Thyroid gland (tissue), 4 donors: ENCODE measurements at regions not wholly inside any gene's neighbourhood (a gene's known extent, or its start where the extent isn't known, plus 50 kb on each side); places are given as distances from the start of the nearest gene placed in this dataset.

Experiments
- DNase-seq, 2 donors: peaks; one replicate each; pipeline ENCODE4 v3.0.0-alpha.2; 2019
- H3K27ac ChIP-seq, 3 donors: fragments of 200-600 bp; sonication (generic); 1 replicate in 2 of 3; 2 replicates in 1 of 3; pipeline ENCODE4 v1.5.1; 2016 to 2019; ENCODE audit warnings: mild to moderate bottlenecking in 1 of 3, moderate library complexity in 1 of 3
- H3K27me3 ChIP-seq: fragments of 200-600 bp; sonication (generic); one replicate; pipeline ENCODE4 v1.5.1; 2019
- H3K36me3 ChIP-seq, 2 donors: fragments of 200-600 bp; sonication (generic); one replicate each; pipeline ENCODE4 v1.5.1; 2016 to 2019
- H3K4me1 ChIP-seq, 2 donors: fragments of 200-600 bp; sonication (generic); one replicate each; pipeline ENCODE4 v1.5.1; 2017 to 2019
- H3K4me3 ChIP-seq, 3 donors: fragments of 200-600 bp; sonication (generic); replicated peaks in 1 of 3; 1 replicate in 2 of 3; 2 replicates in 1 of 3; pipeline ENCODE4 v1.5.1; 2016; ENCODE audit warnings: mild to moderate bottlenecking in 1 of 3
- H3K9me3 ChIP-seq: fragments of 200-600 bp; sonication (generic); one replicate; pipeline ENCODE4 v1.5.1; 2017
- POLR2A ChIP-seq, 2 donors: fragments of 450-650 bp; IDR thresholded peaks; one replicate each; pipeline ENCODE4 v1.6.1; 2017; ENCODE audit warnings: antibody characterized with exemption in 2 of 2, mild to moderate bottlenecking in 2 of 2, moderate library complexity in 1 of 2
- WGBS, 2 donors: methylation state at CpG; one replicate each; pipeline ENCODE4 v1.1.5; 2017; 5-methylcytosine and 5-hydroxymethylcytosine counted together
- intact Hi-C: fragments of 100-400 bp; cut with DNase I; formaldehyde crosslinking; loops from one replicate; pipeline ENCODE4 v1.15.1; 2023
- TF ChIP-seq, protein P1 (sequence below), 6 experiments: fragments of 200-600 bp in 3 of 6; fragments of 450-650 bp in 3 of 6; sonication (generic) in 3 of 6; IDR thresholded peaks; one replicate each; pipeline ENCODE4 v1.5.1; 2016 to 2019; ENCODE audit warnings: antibody characterized with exemption in 6 of 6, mild to moderate bottlenecking in 2 of 6, inconsistent platforms in 1 of 6, moderate library complexity in 1 of 6

DNA sequence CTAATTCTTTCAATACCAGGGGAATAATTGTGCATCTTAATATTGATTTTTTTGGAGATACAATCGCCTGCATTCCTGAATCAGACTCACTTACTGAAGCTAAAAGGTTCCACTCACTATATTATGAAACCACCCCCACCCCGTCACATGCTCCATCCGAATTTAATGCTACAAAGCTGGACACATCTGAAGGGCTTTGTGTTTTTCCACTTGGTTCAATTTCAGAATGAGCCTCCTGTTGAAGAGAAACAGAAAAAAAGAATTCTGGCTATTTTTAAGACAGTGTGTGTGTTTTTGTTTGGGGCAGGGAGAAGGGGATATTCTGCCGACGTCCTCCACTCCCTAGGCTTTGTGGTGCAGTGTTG lies 165.5 kb upstream of the TBX20 start:
- no peaks in the 10 kb centered on the region for H3K4me1 ChIP-seq
- no peak overlapping the region for H3K27ac ChIP-seq
- no peak for TF ChIP-seq POLR2A (IDR thresholded peaks at IDR 0.05)
- TF ChIP-seq, protein P1, sequence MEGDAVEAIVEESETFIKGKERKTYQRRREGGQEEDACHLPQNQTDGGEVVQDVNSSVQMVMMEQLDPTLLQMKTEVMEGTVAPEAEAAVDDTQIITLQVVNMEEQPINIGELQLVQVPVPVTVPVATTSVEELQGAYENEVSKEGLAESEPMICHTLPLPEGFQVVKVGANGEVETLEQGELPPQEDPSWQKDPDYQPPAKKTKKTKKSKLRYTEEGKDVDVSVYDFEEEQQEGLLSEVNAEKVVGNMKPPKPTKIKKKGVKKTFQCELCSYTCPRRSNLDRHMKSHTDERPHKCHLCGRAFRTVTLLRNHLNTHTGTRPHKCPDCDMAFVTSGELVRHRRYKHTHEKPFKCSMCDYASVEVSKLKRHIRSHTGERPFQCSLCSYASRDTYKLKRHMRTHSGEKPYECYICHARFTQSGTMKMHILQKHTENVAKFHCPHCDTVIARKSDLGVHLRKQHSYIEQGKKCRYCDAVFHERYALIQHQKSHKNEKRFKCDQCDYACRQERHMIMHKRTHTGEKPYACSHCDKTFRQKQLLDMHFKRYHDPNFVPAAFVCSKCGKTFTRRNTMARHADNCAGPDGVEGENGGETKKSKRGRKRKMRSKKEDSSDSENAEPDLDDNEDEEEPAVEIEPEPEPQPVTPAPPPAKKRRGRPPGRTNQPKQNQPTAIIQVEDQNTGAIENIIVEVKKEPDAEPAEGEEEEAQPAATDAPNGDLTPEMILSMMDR (IDR thresholded peaks at IDR 0.05) = no peak
- H3K27me3 ChIP-seq = no peaks in the 10 kb centered on the region
- H3K9me3 ChIP-seq = no peaks in the 10 kb centered on the region
- intact Hi-C loops = no loop called here
- no peak overlapping the region for H3K4me3 ChIP-seq
- WGBS, 2 donors = 56 to 61% methylated on average over 5 of the region's 5 CpGs
- no peak for DNase-seq
- no peaks in the 10 kb centered on the region for H3K36me3 ChIP-seq

DNA sequence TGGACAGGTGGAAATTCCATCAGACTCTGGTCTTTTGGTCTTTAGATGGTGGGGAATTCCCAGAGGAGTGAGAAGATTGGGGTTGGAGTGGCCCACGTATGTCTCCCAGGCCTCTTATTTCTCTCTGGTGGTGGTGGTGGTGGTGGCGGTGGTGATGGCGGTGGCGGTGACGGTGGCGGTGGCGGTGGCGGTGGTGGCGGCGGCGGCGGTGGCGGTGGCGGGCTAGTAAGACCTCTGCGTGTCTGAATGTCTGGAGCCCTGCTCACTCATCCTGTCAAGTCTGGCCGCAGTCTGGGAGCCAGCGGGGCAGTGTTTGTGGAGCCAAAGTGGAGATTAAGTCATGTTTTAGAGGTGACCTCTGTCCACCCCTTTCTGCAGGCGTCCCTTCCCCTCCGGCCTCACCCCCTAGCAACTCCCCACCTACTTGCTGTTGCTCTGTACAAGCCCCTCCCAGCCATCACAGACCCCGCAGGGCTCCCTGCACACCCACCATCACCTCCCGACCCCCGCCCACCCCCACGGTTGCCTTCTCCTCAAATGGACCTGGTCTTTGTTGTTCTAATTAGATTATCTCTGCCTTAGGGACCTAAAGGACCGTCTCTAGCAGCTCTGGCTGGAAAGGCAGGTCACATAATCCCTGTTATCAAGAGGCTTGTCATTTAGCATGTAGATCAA lies 165.0 kb upstream of the TBX20 start:
- intact Hi-C loops = no loop called here
- H3K4me3 ChIP-seq = no peak overlapping the region
- H3K27ac ChIP-seq = no peak overlapping the region
- no peaks in the 10 kb centered on the region for H3K36me3 ChIP-seq
- TF ChIP-seq POLR2A (IDR thresholded peaks at IDR 0.05) = no peak
- TF ChIP-seq, protein P1 (IDR thresholded peaks at IDR 0.05) = no peak
- no peak for DNase-seq
- H3K27me3 ChIP-seq = no peaks in the 10 kb centered on the region
- H3K4me1 ChIP-seq = no peaks in the 10 kb centered on the region
- WGBS, 2 donors = 66 to 75% methylated on average over 24 of the region's 24 CpGs
- no peaks in the 10 kb centered on the region for H3K9me3 ChIP-seq

DNA sequence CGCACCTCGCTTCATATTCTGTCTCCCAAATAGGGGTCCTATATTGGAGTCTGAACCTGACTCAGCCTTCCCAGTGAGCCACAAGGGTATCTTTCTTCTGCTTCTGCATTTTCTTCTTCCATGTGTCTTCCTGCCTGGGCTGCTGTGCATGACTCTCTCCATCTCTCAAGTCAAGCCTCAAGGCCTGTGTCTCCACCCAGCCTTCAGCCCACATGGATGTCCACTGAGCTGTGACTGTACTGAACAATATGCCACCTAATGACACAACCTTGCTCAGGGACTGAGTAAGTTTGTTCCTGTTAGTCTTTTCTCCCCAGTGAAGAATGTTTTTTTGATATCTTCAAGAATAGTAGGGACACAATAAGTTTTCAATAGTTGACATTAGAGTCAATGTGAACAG lies 162.7 kb upstream of the TBX20 start:
- intact Hi-C loops = no loop called here
- no peaks in the 10 kb centered on the region for H3K36me3 ChIP-seq
- no peaks in the 10 kb centered on the region for H3K9me3 ChIP-seq
- H3K4me3 ChIP-seq = no peak overlapping the region
- H3K27me3 ChIP-seq = no peaks in the 10 kb centered on the region
- H3K4me1 ChIP-seq = no peaks in the 10 kb centered on the region
- TF ChIP-seq, protein P1 (IDR thresholded peaks at IDR 0.05) = no peak
- no peak for TF ChIP-seq POLR2A (IDR thresholded peaks at IDR 0.05)
- WGBS, 2 donors = 89 to 92% methylated on average over 2 of the region's 2 CpGs
- no peak overlapping the region for H3K27ac ChIP-seq
- DNase-seq = no peak

DNA sequence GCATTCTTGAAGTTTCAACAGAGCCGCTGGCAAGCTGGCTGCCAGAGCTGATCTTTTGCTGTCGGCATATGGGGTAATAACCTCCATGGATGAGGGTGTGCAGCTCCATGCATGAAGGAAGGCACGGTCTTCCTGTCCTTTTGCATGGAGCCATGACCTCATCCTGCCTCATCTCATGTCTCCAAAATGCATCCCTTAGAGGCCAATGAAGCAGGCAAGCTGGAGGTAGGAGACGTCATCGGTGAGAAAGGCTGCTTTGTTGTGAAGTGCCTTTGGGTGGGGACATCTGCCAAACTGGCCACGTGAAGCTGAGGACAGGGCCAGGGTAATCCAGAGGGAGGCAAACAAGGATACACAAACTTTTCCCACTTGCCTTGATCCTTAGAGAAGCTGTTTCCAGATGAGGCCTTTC lies 161.5 kb upstream of the TBX20 start:
- Histone ChIP-seq H3K27me3 (no peaks in the 10 kb centered on the region), H3K4me1 (no peaks in the 10 kb centered on the region), H3K9me3 (no peaks in the 10 kb centered on the region), H3K36me3 (no peaks in the 10 kb centered on the region), H3K27ac (no peak overlapping the region), H3K4me3 (no peak overlapping the region)
- DNase-seq = no peak
- WGBS, 2 donors = 78 to 91% methylated on average over 6 of the region's 6 CpGs
- TF ChIP-seq POLR2A (IDR thresholded peaks at IDR 0.05) = no peak
- TF ChIP-seq, protein P1 (IDR thresholded peaks at IDR 0.05) = no peak
- intact Hi-C loops = no loop called here

DNA sequence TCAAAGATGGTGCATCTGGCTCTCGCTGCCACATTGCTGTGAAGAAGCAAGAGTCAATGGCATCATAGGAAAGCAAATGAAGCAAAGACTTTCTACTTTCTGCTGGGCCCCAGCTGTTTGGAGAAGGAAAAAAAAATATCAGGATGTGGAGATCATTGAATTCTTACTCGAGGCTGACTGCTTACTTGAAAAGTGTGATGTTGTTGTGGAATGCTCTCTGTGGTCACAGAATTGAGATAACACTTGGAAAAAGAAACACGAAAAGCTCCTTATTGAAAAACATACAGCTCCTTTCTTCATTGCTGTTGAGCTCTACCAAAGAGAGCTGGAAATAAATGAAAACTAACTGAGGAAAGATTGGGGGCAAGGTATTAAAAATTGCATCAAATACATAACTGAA lies 157.4 kb upstream of the TBX20 start:
- H3K27ac ChIP-seq = no peak overlapping the region
- intact Hi-C loops = no loop called here

More for the DNA sequence above, 157.4 kb upstream of the TBX20 start:
- no peaks in the 10 kb centered on the region for H3K9me3 ChIP-seq
- DNase-seq = no peak
- no peaks in the 10 kb centered on the region for H3K36me3 ChIP-seq
- no peak for TF ChIP-seq POLR2A (IDR thresholded peaks at IDR 0.05)
- TF ChIP-seq, protein P1 (IDR thresholded peaks at IDR 0.05) = no peak
- WGBS, 2 donors = 38 to 50% methylated on average over 3 of the region's 3 CpGs
- no peaks in the 10 kb centered on the region for H3K27me3 ChIP-seq
- H3K4me1 ChIP-seq = no peaks in the 10 kb centered on the region
- no peak overlapping the region for H3K4me3 ChIP-seq
